Tibial nerve (tissue), 4 donors: ENCODE measurements at regions not wholly inside any gene's neighbourhood (a gene's known extent, or its start where the extent isn't known, plus 50 kb on each side); places are given as distances from the start of the nearest gene placed in this dataset.
"Not testable (repeated sequence)": the region's sequence is repeated elsewhere in the genome, so short reads cannot be mapped to it uniquely, and the experiment has no call there.

Source experiments
- DNase-seq, 2 donors: peaks; one replicate each; pipeline ENCODE4 v3.0.0-alpha.2; 2019; ENCODE audit warnings: low spot score in 2 of 2
- H3K27ac ChIP-seq, 4 donors: fragments of 200-600 bp; sonication (generic) in 3 of 4; one replicate each; pipeline ENCODE4 v1.5.1; 2017 to 2019; ENCODE audit warnings: mild to moderate bottlenecking in 1 of 4
- H3K27me3 ChIP-seq, 2 donors: fragments of 200-600 bp; sonication (generic) in 1 of 2; one replicate each; pipeline versions ENCODE4 v1.5.1 to v1.6.0; 2017 to 2019
- H3K36me3 ChIP-seq, 3 donors: fragments of 200-600 bp; sonication (generic); one replicate each; pipeline ENCODE4 v1.5.1; 2018 to 2019
- H3K4me1 ChIP-seq, 4 donors: fragments of 200-600 bp; sonication (generic) in 3 of 4; one replicate each; pipeline ENCODE4 v1.5.1; 2017 to 2019
- H3K4me3 ChIP-seq, 4 donors: fragments of 200-600 bp; sonication (generic) in 3 of 4; one replicate each; pipeline ENCODE4 v1.5.1; 2017 to 2019; ENCODE audit warnings: mild to moderate bottlenecking in 1 of 4, moderate library complexity in 1 of 4
- H3K9me3 ChIP-seq, 4 donors: fragments of 200-600 bp; sonication (generic) in 3 of 4; one replicate each; pipeline ENCODE4 v1.5.1; 2017 to 2019
- EP300 ChIP-seq, 2 donors: sonication (generic); formaldehyde crosslinking; IDR thresholded peaks; one replicate each; pipeline ENCODE4 v1.6.1; 2017; ENCODE audit warnings: antibody characterized with exemption in 2 of 2, mild to moderate bottlenecking in 1 of 2
- POLR2A ChIP-seq, 2 donors: fragments of 450-650 bp; IDR thresholded peaks; one replicate each; pipeline ENCODE4 v1.6.1; 2017; ENCODE audit warnings: antibody characterized with exemption in 2 of 2, mild to moderate bottlenecking in 2 of 2, moderate library complexity in 2 of 2
- WGBS, 2 donors: methylation state at CpG; one replicate each; pipeline ENCODE4 v1.1.5; 2018; 5-methylcytosine and 5-hydroxymethylcytosine counted together
- TF ChIP-seq, protein P1 (sequence below), 5 experiments: fragments of 200-600 bp in 3 of 5; fragments of 450-650 bp in 2 of 5; sonication (generic) in 3 of 5; IDR thresholded peaks; one replicate each; pipeline ENCODE4 v1.5.1; 2016 to 2019; ENCODE audit warnings: antibody characterized with exemption in 5 of 5, mild to moderate bottlenecking in 3 of 5, moderate library complexity in 2 of 5

DNA sequence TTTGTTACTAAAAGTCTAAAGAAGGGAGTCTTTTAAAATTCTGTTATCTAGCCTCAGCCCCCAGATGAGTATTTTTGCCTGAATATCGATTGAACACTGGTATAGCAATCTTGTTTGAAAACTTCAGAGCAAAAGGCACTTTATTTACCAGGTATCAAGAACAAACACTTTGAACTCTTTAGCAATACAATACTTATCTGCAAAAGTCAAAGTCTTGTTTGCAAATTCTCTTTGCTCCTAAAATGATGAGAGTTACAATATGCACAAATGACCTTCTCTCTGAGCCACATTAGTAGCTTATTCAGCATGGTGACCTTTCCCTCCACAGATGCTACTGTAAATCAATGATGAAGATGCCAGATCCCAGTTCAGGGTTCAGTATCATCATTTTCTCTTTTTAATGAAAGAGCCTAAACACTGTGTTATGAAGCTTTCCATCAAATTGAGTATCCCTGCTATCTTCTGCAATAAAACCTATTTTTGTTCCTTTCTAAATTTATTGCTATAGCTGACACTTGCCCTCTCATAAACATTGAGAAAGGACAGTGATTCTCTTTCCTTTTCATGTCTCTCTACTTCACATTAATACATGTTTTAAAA, 752.7 kb upstream of the MGAT4C start:
- Histone ChIP-seq H3K36me3 (no peaks in the 10 kb centered on the region), H3K27ac (no peak overlapping the region), H3K27me3 (no peaks in the 10 kb centered on the region), H3K4me3 (no peak overlapping the region), H3K9me3 (no peaks in the 10 kb centered on the region), H3K4me1 (no peaks in the 10 kb centered on the region)
- 61 to 68% methylated on average over 1 of the region's 1 CpG for WGBS, 2 donors
- DNase-seq, result no peak
- TF ChIP-seq POLR2A (IDR thresholded peaks at IDR 0.05) (no peak), EP300 (IDR thresholded peaks at IDR 0.05) (no peak)
- TF ChIP-seq, protein P1, sequence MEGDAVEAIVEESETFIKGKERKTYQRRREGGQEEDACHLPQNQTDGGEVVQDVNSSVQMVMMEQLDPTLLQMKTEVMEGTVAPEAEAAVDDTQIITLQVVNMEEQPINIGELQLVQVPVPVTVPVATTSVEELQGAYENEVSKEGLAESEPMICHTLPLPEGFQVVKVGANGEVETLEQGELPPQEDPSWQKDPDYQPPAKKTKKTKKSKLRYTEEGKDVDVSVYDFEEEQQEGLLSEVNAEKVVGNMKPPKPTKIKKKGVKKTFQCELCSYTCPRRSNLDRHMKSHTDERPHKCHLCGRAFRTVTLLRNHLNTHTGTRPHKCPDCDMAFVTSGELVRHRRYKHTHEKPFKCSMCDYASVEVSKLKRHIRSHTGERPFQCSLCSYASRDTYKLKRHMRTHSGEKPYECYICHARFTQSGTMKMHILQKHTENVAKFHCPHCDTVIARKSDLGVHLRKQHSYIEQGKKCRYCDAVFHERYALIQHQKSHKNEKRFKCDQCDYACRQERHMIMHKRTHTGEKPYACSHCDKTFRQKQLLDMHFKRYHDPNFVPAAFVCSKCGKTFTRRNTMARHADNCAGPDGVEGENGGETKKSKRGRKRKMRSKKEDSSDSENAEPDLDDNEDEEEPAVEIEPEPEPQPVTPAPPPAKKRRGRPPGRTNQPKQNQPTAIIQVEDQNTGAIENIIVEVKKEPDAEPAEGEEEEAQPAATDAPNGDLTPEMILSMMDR (IDR thresholded peaks at IDR 0.05), result no peak

GRCh38 chr12:87001102-87001501, 744.9 kb upstream of the MGAT4C start:
- H3K27me3 ChIP-seq, result no peaks in the 10 kb centered on the region
- H3K36me3 ChIP-seq, result no peaks in the 10 kb centered on the region
- no peak overlapping the region for H3K27ac ChIP-seq
- WGBS, 2 donors, result 59 to 68% methylated on average over 1 of the region's 1 CpG
- H3K9me3 ChIP-seq, result no peaks in the 10 kb centered on the region
- TF ChIP-seq POLR2A (IDR thresholded peaks at IDR 0.05) (no peak), EP300 (IDR thresholded peaks at IDR 0.05) (no peak)
- TF ChIP-seq, protein P1 (IDR thresholded peaks at IDR 0.05), result no peak
- DNase-seq, result no peak
- H3K4me3 ChIP-seq, result no peak overlapping the region
- H3K4me1 ChIP-seq, result no peaks in the 10 kb centered on the region

DNA sequence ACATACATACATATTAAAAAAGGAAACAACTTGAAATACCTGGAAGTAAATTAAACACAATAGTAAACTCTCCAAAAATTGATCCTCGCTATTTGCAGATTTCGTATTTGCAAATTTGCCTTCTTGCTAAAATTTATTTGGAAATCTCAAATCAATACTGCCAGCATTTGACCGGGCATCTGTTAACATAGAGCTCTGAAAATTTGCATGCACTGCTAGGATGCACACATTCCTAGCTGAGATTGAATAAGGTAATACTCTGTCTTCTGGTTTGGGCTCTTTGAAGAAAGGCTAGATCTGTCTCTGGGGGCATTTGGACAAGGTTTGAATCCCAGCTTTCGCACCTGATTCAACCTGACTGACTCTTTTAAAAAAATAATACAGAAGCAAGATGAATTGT, 729.1 kb upstream of the MGAT4C start:
- 92 to 95% methylated on average over 4 of the region's 4 CpGs for WGBS, 2 donors
- Histone ChIP-seq H3K4me1 (no peaks in the 10 kb centered on the region), H3K9me3 (no peaks in the 10 kb centered on the region), H3K27me3 (no peaks in the 10 kb centered on the region), H3K36me3 (no peaks in the 10 kb centered on the region), H3K4me3 (no peak overlapping the region), H3K27ac (no peak overlapping the region)
- TF ChIP-seq, protein P1 (IDR thresholded peaks at IDR 0.05), result no peak
- DNase-seq, result no peak

DNA sequence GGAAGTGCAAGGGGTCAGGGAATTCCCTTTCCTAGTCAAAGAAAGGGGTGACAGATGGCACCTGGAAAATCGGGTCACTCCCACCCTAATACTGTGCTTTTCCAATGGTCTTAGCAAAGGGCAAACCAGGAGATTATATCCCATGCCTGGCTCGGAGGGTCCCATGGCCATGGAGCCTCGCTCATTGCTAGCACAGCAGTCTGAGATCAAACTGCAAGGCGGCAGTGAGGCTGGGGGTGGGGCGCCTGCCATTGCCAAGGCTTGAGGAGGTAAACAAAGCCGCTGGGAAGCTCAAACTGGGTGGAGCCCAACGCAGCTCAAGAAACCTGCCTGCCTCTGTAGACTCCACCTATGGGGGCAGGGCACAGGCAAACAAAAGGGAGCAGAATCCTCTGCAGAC, 714.4 kb upstream of the MGAT4C start:
- DNase-seq, H3K36me3 ChIP-seq, H3K4me1 ChIP-seq, H3K4me3 ChIP-seq, H3K9me3 ChIP-seq, H3K27me3 ChIP-seq, H3K27ac ChIP-seq: not testable (repeated sequence)
- WGBS, 2 donors, result 87 to 92% methylated on average over 7 of the region's 7 CpGs

DNA sequence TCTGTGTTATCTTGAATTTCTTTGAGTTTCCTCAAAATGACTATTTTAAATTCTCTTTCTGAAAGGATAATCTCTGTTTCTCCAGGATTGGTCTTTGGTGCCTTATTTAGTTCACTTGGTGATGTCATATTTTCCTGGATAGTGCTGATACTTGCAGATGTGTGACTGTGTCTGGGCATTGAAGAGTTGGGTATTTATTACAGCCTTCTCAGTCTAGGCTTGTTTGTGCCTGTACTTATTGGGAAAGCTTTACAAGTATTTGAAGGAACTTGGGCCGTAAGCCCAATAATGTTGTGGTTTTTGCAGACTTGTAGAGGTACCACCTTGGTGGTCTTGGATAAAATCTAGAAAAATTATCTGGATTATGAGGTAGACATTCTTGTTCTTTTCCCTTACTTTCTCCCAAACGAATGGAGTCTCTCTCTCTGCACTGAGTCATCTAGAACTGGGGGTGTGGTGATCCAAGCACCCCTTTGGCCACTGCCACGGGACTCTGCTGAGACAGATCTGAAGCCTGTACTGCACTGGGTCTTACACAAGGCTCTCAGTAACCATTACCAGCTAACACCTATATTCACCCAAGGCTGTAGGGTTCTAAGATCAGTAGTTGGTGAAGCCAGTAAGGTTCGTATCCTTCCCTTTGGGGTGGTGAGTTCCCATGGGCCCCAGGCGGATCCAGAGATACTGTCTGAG, 703.7 kb upstream of the MGAT4C start:
- no peak for TF ChIP-seq EP300 (IDR thresholded peaks at IDR 0.05)
- H3K27me3 ChIP-seq, result no peaks in the 10 kb centered on the region
- WGBS, 2 donors, result 80 to 83% methylated on average over 5 of the region's 5 CpGs

DNA sequence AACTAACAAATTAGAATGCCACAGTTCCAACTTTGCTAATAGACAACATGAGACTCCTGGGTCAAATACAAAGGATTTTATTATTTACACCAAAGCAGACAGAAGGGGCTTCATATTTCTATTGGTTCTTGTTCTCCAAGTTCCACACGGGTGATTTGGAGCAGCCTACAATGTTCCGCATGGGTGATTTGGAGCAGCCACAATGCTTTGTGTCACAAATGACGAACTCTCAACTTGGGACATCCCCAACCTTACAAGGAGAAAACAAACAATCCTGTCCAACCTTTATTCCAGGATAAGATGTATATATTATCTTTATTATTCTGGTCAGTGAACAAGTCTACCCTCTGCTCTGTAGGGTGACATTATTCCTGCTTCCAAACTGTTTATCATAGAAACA, 694.3 kb upstream of the MGAT4C start:
- H3K27me3 ChIP-seq, result no peaks in the 10 kb centered on the region
- DNase-seq, result no peak
- no peak overlapping the region for H3K27ac ChIP-seq
- H3K4me1 ChIP-seq, result no peaks in the 10 kb centered on the region
- WGBS, 2 donors, result 69 to 75% methylated on average over 3 of the region's 3 CpGs
- no peaks in the 10 kb centered on the region for H3K9me3 ChIP-seq
- H3K36me3 ChIP-seq, result no peaks in the 10 kb centered on the region
- TF ChIP-seq, protein P1 (IDR thresholded peaks at IDR 0.05), result no peak
- TF ChIP-seq EP300 (IDR thresholded peaks at IDR 0.05) (no peak), POLR2A (IDR thresholded peaks at IDR 0.05) (no peak)
- no peak overlapping the region for H3K4me3 ChIP-seq

More for the DNA sequence above, 703.7 kb upstream of the MGAT4C start:
- no peaks in the 10 kb centered on the region for H3K9me3 ChIP-seq
- H3K27ac ChIP-seq, result no peak overlapping the region
- H3K36me3 ChIP-seq, result no peaks in the 10 kb centered on the region
- H3K4me3 ChIP-seq, result no peak overlapping the region
- DNase-seq, result no peak
- H3K4me1 ChIP-seq, result no peaks in the 10 kb centered on the region
